ENCODE measurements at regions not wholly inside any gene's neighbourhood (a gene's known extent, or its start where the extent isn't known, plus 50 kb on each side); places are given as distances from the start of the nearest gene placed in this dataset.

DNA sequence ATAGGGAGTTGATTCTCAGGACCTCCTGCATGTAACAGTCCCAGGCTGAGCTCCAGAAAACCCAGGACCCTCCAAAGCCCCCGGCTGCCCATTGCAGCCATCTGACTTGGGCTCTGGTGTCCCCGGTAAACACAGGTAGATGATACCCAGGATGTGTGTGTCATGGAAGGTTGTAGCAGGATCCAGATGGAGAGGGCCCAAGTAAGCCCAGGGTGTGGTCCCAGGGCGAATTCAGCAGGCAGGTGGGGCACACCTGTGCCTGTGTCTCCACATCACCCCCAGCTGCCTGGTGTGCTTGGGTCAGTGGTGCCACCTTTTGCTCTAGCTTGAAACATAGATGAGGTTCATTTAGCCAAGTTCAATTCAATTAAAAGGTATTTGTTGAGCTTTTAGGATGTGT lies 524.1 kb downstream of the GLRX3 start:
- DNase-seq, result no peak
- no peak for ATAC-seq
- intact Hi-C loops (cut with DNase I, micrococcal nuclease), result no loop called here
- H3K36me3 ChIP-seq (ENCODE audit: low read depth), result no peaks in the 10 kb centered on the region
- H3K4me3 ChIP-seq, result no peak overlapping the region
- peaks cover 11% of the 10 kb centered on the region for H3K9me3 ChIP-seq
- H3K4me1 ChIP-seq (ENCODE audit: low read depth), result no peaks in the 10 kb centered on the region
- TF ChIP-seq CTCF (IDR thresholded peaks at IDR 0.05), result no peak

GRCh38 chr10:130661419-130661818 lies 525.2 kb downstream of the GLRX3 start:
- TF ChIP-seq CTCF (IDR thresholded peaks at IDR 0.05), result no peak
- H3K4me3 ChIP-seq, result no peak overlapping the region
- no peak for ATAC-seq
- H3K9me3 ChIP-seq, result peaks cover 11% of the 10 kb centered on the region
- no peaks in the 10 kb centered on the region for H3K4me1 ChIP-seq (ENCODE audit: low read depth)
- no peak for DNase-seq
- intact Hi-C loops (cut with DNase I, micrococcal nuclease), result no loop called here
- no peaks in the 10 kb centered on the region for H3K36me3 ChIP-seq (ENCODE audit: low read depth)

- H3K4me1 ChIP-seq (ENCODE audit: low read depth), result no peaks in the 10 kb centered on the region
- ATAC-seq (no peak), DNase-seq (no peak)
- no peak for TF ChIP-seq CTCF (IDR thresholded peaks at IDR 0.05)
- H3K36me3 ChIP-seq (ENCODE audit: low read depth), result no peaks in the 10 kb centered on the region
- H3K9me3 ChIP-seq, result peaks cover 11% of the 10 kb centered on the region
- no peak overlapping the region for H3K4me3 ChIP-seq
- intact Hi-C loops (cut with DNase I, micrococcal nuclease), result no loop called here
Measured at GRCh38 chr10:130662775-130663174, 526.6 kb downstream of the GLRX3 start.

GRCh38 chr10:130664526-130664925 lies 528.3 kb downstream of the GLRX3 start:
- Histone ChIP-seq H3K4me3 (no peak overlapping the region), H3K36me3 (ENCODE audit: low read depth) (no peaks in the 10 kb centered on the region), H3K9me3 (peaks cover 11% of the 10 kb centered on the region), H3K4me1 (ENCODE audit: low read depth) (no peaks in the 10 kb centered on the region)
- TF ChIP-seq CTCF (IDR thresholded peaks at IDR 0.05), result no peak
- intact Hi-C loops (cut with DNase I, micrococcal nuclease), result no loop called here
- ATAC-seq (no peak), DNase-seq (no peak)

DNA sequence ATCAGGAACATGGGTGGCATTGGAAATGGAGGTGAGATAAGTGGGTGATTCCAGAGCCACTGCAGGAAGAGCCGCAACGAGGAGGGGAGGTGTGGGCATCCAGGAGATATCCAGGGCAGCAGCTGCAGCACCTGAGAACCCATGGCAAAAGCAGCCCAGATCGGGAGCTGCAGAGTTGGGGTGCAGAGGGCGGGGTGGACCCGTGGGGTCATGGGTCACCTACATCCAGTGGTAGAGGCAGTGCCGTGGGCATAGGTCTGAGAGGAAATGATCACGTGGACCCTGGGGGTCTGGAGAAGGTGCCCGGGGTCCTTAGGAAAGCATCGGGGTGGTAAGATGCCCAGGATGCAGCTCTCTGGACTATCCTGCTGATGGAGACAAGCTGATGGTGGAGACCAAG lies 530.0 kb downstream of the GLRX3 start:
- peaks cover 3% of the 10 kb centered on the region for H3K9me3 ChIP-seq
- TF ChIP-seq CTCF (IDR thresholded peaks at IDR 0.05), result no peak
- intact Hi-C loops (cut with DNase I, micrococcal nuclease), result no loop called here
- ATAC-seq (no peak), DNase-seq (no peak)
- no peaks in the 10 kb centered on the region for H3K4me1 ChIP-seq (ENCODE audit: low read depth)
- no peak overlapping the region for H3K4me3 ChIP-seq
- H3K36me3 ChIP-seq (ENCODE audit: low read depth), result no peaks in the 10 kb centered on the region

GRCh38 chr10:130686689-130687300 lies 550.6 kb downstream of the GLRX3 start:
- Histone ChIP-seq H3K9me3 (peaks cover 2% of the 10 kb centered on the region), H3K4me1 (ENCODE audit: low read depth) (no peaks in the 10 kb centered on the region), H3K4me3 (no peak overlapping the region), H3K36me3 (ENCODE audit: low read depth) (no peaks in the 10 kb centered on the region)
- ATAC-seq, result no peak
- TF ChIP-seq CTCF (IDR thresholded peaks at IDR 0.05), result no peak
- no peak for DNase-seq
- intact Hi-C loops (cut with DNase I, micrococcal nuclease), result no loop called here
